ENCODE measurements at regions not wholly inside any gene's neighbourhood (a gene's known extent, or its start where the extent isn't known, plus 50 kb on each side); places are given as distances from the start of the nearest gene placed in this dataset.

GRCh38 chrX:123086768-123087167 is 97.3 kb upstream of the GRIA3 start:
- TF ChIP-seq EZH2 (IDR thresholded peaks at IDR 0.05; ENCODE audit: borderline replicate concordance, insufficient read depth, low read depth, low read length, poor library complexity, severe bottlenecking) = no peak
- TF ChIP-seq CTCF (IDR thresholded peaks at IDR 0.05) = no peak

All from B cell (primary cell).